ENCODE measurements at regions not wholly inside any gene's neighbourhood (a gene's known extent, or its start where the extent isn't known, plus 50 kb on each side); places are given as distances from the start of the nearest gene placed in this dataset.

- in situ Hi-C loops (cut with MboI) = no loop called here
- no peak overlapping the region for H2AFZ ChIP-seq (ENCODE audit: control insufficient read depth, low read depth, low read length)
- no peaks in the 10 kb centered on the region for H3K36me3 ChIP-seq (ENCODE audit: control insufficient read depth in 2 of 2, insufficient read depth in 2 of 2, low read length in 1 of 2)
- ChIA-PET CTCF (no interaction called here), SMC1A (ENCODE audit: uncharacterized antibody, unreplicated experiment) (no interaction called here), RAD21 (ENCODE audit: unreplicated experiment) (no interaction called here), POLR2A (no interaction called here)
- H3K4me3 ChIP-seq = no peak overlapping the region
- H3K9me3 ChIP-seq (replicated peaks; ENCODE audit: control insufficient read depth, insufficient read depth, low read length) = no peaks in the 10 kb centered on the region
- H4K20me1 ChIP-seq (ENCODE audit: control insufficient read depth, insufficient read depth) = no peaks in the 10 kb centered on the region
- WGBS (ENCODE audit: insufficient coverage, insufficient replicate concordance, low lambda C conversion rate, missing lambda C conversion rate) = 21% methylated on average over 11 of the region's 12 CpGs
- no peak for TF ChIP-seq ESRRA (IDR thresholded peaks at IDR 0.05; ENCODE audit: low read length)
- peak; percentile 13 for TF ChIP-seq MEF2B (IDR thresholded peaks at IDR 0.05; ENCODE audit: partially characterized antibody, poor library complexity, severe bottlenecking)
- no peak for TF ChIP-seq PAX8 (IDR thresholded peaks at IDR 0.05)
- TF ChIP-seq ZNF24 (IDR thresholded peaks at IDR 0.05) = no peak
- BruUV-seq (replicated peaks) = no TSS peak
- DNase-seq (ENCODE audit: low read depth, low spot score) = no peak
- no peak overlapping the region for H3K9ac ChIP-seq (ENCODE audit: control insufficient read depth, insufficient read depth, low read length)
- H3K4me1 ChIP-seq (ENCODE audit: control insufficient read depth, insufficient read depth, low read length) = no peaks in the 10 kb centered on the region
- H3K27me3 ChIP-seq (replicated peaks in 1 of 2; ENCODE audit: control insufficient read depth in 2 of 2, insufficient read depth in 2 of 2, low read length in 1 of 2) = no peaks in the 10 kb centered on the region
- no peak overlapping the region for H3K27ac ChIP-seq (ENCODE audit: control insufficient read depth, insufficient read depth)
- intact Hi-C loops (cut with micrococcal nuclease; ENCODE audit: unreplicated experiment) = no loop called here
- H3K79me2 ChIP-seq (ENCODE audit: control insufficient read depth, insufficient read depth, low read length) = no peaks in the 10 kb centered on the region
- no peak for ATAC-seq
- FAIRE-seq = no peak
- no peak overlapping the region for H3K4me2 ChIP-seq (ENCODE audit: control insufficient read depth, insufficient read depth)
These were observed 96.0 kb upstream of the OTOS start for GRCh38 chr2:240236217-240237111.

GRCh38 chr2:240237609-240238174 is 97.2 kb upstream of the OTOS start:
- H3K79me2 ChIP-seq (ENCODE audit: control insufficient read depth, insufficient read depth, low read length) = no peaks in the 10 kb centered on the region
- H3K9me3 ChIP-seq (replicated peaks; ENCODE audit: control insufficient read depth, insufficient read depth, low read length) = no peaks in the 10 kb centered on the region
- in situ Hi-C loops (cut with MboI) (no loop called here), intact Hi-C loops (cut with micrococcal nuclease; ENCODE audit: unreplicated experiment) (no loop called here)
- ChIA-PET RAD21 (ENCODE audit: unreplicated experiment) (no interaction called here), SMC1A (ENCODE audit: uncharacterized antibody, unreplicated experiment) (no interaction called here), POLR2A (interaction anchor here (0.7 kb wide), 1 partner anchor 408 kb away, joined by 3 read pairs; no protein-coding TSS in a partner anchor), CTCF (no interaction called here)
- no peaks in the 10 kb centered on the region for H3K27me3 ChIP-seq (replicated peaks in 1 of 2; ENCODE audit: control insufficient read depth in 2 of 2, insufficient read depth in 2 of 2, low read length in 1 of 2)
- FAIRE-seq (no peak), ATAC-seq (no peak), DNase-seq (ENCODE audit: low read depth, low spot score) (no peak)
- H3K9ac ChIP-seq (ENCODE audit: control insufficient read depth, insufficient read depth, low read length) = no peak overlapping the region
- H2AFZ ChIP-seq (ENCODE audit: control insufficient read depth, low read depth, low read length) = no peak overlapping the region
- no peak overlapping the region for H3K4me3 ChIP-seq
- H3K36me3 ChIP-seq (ENCODE audit: control insufficient read depth in 2 of 2, insufficient read depth in 2 of 2, low read length in 1 of 2) = no peaks in the 10 kb centered on the region
- H3K27ac ChIP-seq (ENCODE audit: control insufficient read depth, insufficient read depth) = no peak overlapping the region
- no peaks in the 10 kb centered on the region for H3K4me1 ChIP-seq (ENCODE audit: control insufficient read depth, insufficient read depth, low read length)
- BruUV-seq (replicated peaks) = no TSS peak
- 57% methylated on average over 11 of the region's 11 CpGs for WGBS (ENCODE audit: insufficient coverage, insufficient replicate concordance, low lambda C conversion rate, missing lambda C conversion rate)
- no peaks in the 10 kb centered on the region for H4K20me1 ChIP-seq (ENCODE audit: control insufficient read depth, insufficient read depth)
- no peak for TF ChIP-seq JUNB (IDR thresholded peaks at IDR 0.05)
- no peak for TF ChIP-seq CBX3 (IDR thresholded peaks at IDR 0.05; ENCODE audit: borderline replicate concordance, low read depth)
- no peak for TF ChIP-seq SREBF2 (IDR thresholded peaks at IDR 0.05; ENCODE audit: low read length)
- TF ChIP-seq SKIL (IDR thresholded peaks at IDR 0.05; ENCODE audit: low read depth, poor library complexity, severe bottlenecking) = no peak
- no peak for TF ChIP-seq PML (IDR thresholded peaks at IDR 0.05; ENCODE audit: low read length)
- no peak for TF ChIP-seq FOS (IDR thresholded peaks at IDR 0.05; ENCODE audit: borderline replicate concordance, extremely low read depth, insufficient read length)
- no peak for TF ChIP-seq DPF2 (IDR thresholded peaks at IDR 0.05)
- no peak for TF ChIP-seq RBBP5 (conservative IDR thresholded peaks at IDR 0.05)
- TF ChIP-seq CHD4 (IDR thresholded peaks at IDR 0.05) = no peak
- no peak for TF ChIP-seq ATF7 (IDR thresholded peaks at IDR 0.05; ENCODE audit: low read depth)
- no peak for TF ChIP-seq MTA3 (IDR thresholded peaks at IDR 0.05; ENCODE audit: borderline replicate concordance, low read length)
- no peak for TF ChIP-seq SUPT20H (IDR thresholded peaks at IDR 0.05; ENCODE audit: borderline replicate concordance, control insufficient read depth, low read depth, low read length)
- no peak for TF ChIP-seq GABPA (IDR thresholded peaks at IDR 0.05; ENCODE audit: low read depth)
- no peak overlapping the region for H3K4me2 ChIP-seq (ENCODE audit: control insufficient read depth, insufficient read depth)

Data from GM12878 (cell line).